NCI-H146 treated with DMSO at 0.1 percent for 48 hours (cell line): ENCODE measurements at regions not wholly inside any gene's neighbourhood (a gene's known extent, or its start where the extent isn't known, plus 50 kb on each side); places are given as distances from the start of the nearest gene placed in this dataset.
"Not testable (repeated sequence)": the region's sequence is repeated elsewhere in the genome, so short reads cannot be mapped to it uniquely, and the experiment has no call there.

Experiments
- DNase-seq: peaks from one replicate; lab custom pipeline; 2025; ENCODE audit not compliant: unreplicated experiment; lab: John Stamatoyannopoulos, UW

- peak; percentile 66 for DNase-seq
These were observed 103.8 kb downstream of the IER5 start for GRCh38 chr1:181192316-181192715.

GRCh38 chr1:181202986-181203555 is 114.6 kb downstream of the IER5 start:
- no peak for DNase-seq

- DNase-seq: no peak
These were observed 116.0 kb downstream of the IER5 start for GRCh38 chr1:181204530-181204929.

GRCh38 chr1:181205901-181206300 is 117.4 kb downstream of the IER5 start:
- DNase-seq: no peak

- DNase-seq: no peak
These were observed 118.0 kb downstream of the IER5 start for GRCh38 chr1:181206513-181206912.

- DNase-seq: no peak
These were observed 118.7 kb downstream of the IER5 start for GRCh38 chr1:181206979-181207790.

- no peak for DNase-seq
These were observed 119.6 kb downstream of the IER5 start for GRCh38 chr1:181208083-181208482.

- peak; percentile 62 for DNase-seq
These were observed 120.5 kb downstream of the IER5 start for GRCh38 chr1:181208967-181209366.

- no peak for DNase-seq
These were observed 124.6 kb downstream of the IER5 start for GRCh38 chr1:181213056-181213455.

- peak; percentile 16 for DNase-seq
These were observed 128.1 kb downstream of the IER5 start for GRCh38 chr1:181216591-181216994.

GRCh38 chr1:181219938-181220337 is 131.4 kb downstream of the IER5 start:
- DNase-seq: no peak

GRCh38 chr1:181221078-181221477 is 132.6 kb downstream of the IER5 start:
- no peak for DNase-seq

GRCh38 chr1:181222972-181223505 is 134.5 kb downstream of the IER5 start:
- no peak for DNase-seq

- DNase-seq: not testable (repeated sequence)
These were observed 138.2 kb downstream of the IER5 start for GRCh38 chr1:181226728-181227127.

GRCh38 chr1:181239086-181239485 is 150.6 kb downstream of the IER5 start:
- no peak for DNase-seq

GRCh38 chr1:181246320-181246719 is 157.8 kb downstream of the IER5 start:
- not testable (repeated sequence) for DNase-seq

GRCh38 chr1:181248361-181248760 is 159.9 kb downstream of the IER5 start:
- peak; percentile 51 for DNase-seq

- DNase-seq: no peak
These were observed 160.7 kb downstream of the IER5 start for GRCh38 chr1:181249186-181249585.

- DNase-seq: no peak
These were observed 161.5 kb downstream of the IER5 start for GRCh38 chr1:181250038-181250437.

- DNase-seq: no peak
These were observed 162.7 kb downstream of the IER5 start for GRCh38 chr1:181251001-181251712.

- peak; percentile 34 for DNase-seq
These were observed 163.2 kb downstream of the IER5 start for GRCh38 chr1:181251713-181252075.

- DNase-seq: not testable (repeated sequence)
These were observed 165.1 kb downstream of the IER5 start for GRCh38 chr1:181253601-181254000.
